Lower leg skin (tissue), 4 donors: ENCODE measurements at regions not wholly inside any gene's neighbourhood (a gene's known extent, or its start where the extent isn't known, plus 50 kb on each side); places are given as distances from the start of the nearest gene placed in this dataset.

Source experiments
- DNase-seq, 2 donors: peaks; one replicate each; pipeline ENCODE4 v3.0.0-alpha.2; 2019; ENCODE audit warnings: low spot score in 2 of 2
- H3K4me3 ChIP-seq: fragments of 200-600 bp; sonication (generic); 2 replicates; pipeline ENCODE4 v1.5.1; 2017; ENCODE audit warnings: mild to moderate bottlenecking, low read depth; ENCODE audit not compliant: poor library complexity, severe bottlenecking
- CTCF ChIP-seq, 3 donors: fragments of 450-650 bp; IDR thresholded peaks; one replicate each; pipeline ENCODE4 v1.5.1; 2016; ENCODE audit warnings: antibody characterized with exemption in 3 of 3, mild to moderate bottlenecking in 3 of 3, moderate library complexity in 2 of 3
- POLR2A ChIP-seq, 2 donors: fragments of 450-650 bp; IDR thresholded peaks; one replicate each; pipeline ENCODE4 v1.6.1; 2016 to 2017; ENCODE audit warnings: antibody characterized with exemption in 2 of 2, mild to moderate bottlenecking in 1 of 2, moderate library complexity in 1 of 2
- WGBS, 2 donors: methylation state at CpG; one replicate each; pipeline ENCODE4 v1.1.5; 2018; 5-methylcytosine and 5-hydroxymethylcytosine counted together
- intact Hi-C: fragments of 100-400 bp; cut with DNase I; formaldehyde crosslinking; loops from one replicate; pipeline ENCODE4 v1.15.0; 2023; ENCODE audit warnings: low total_unique reads

- no peak for DNase-seq
- TF ChIP-seq POLR2A (IDR thresholded peaks at IDR 0.05), result no peak
- TF ChIP-seq CTCF (IDR thresholded peaks at IDR 0.05), result no peak
- no peak overlapping the region for H3K4me3 ChIP-seq
- intact Hi-C loops, result no loop called here
- 37 to 48% methylated on average over 1 of the region's 1 CpG for WGBS, 2 donors
Measured at GRCh38 chr4:66805582-66805981, 739.7 kb downstream of the CENPC start.

GRCh38 chr4:66804979-66805378, 740.3 kb downstream of the CENPC start:
- DNase-seq, result no peak
- WGBS, 2 donors, result 41% methylated on average over 3 of the region's 3 CpGs
- H3K4me3 ChIP-seq, result no peak overlapping the region
- TF ChIP-seq POLR2A (IDR thresholded peaks at IDR 0.05) (no peak), CTCF (IDR thresholded peaks at IDR 0.05) (no peak)
- intact Hi-C loops, result no loop called here

GRCh38 chr4:66797608-66798007, 747.7 kb downstream of the CENPC start:
- DNase-seq, result no peak
- TF ChIP-seq POLR2A (IDR thresholded peaks at IDR 0.05), result no peak
- no peak for TF ChIP-seq CTCF (IDR thresholded peaks at IDR 0.05)
- H3K4me3 ChIP-seq, result no peak overlapping the region
- intact Hi-C loops, result no loop called here
- 75 to 83% methylated on average over 2 of the region's 2 CpGs for WGBS, 2 donors

- no peak for DNase-seq
- H3K4me3 ChIP-seq, result no peak overlapping the region
- WGBS, 2 donors, result 89 to 91% methylated on average over 3 of the region's 3 CpGs
- TF ChIP-seq POLR2A (IDR thresholded peaks at IDR 0.05) (no peak), CTCF (IDR thresholded peaks at IDR 0.05) (no peak)
- intact Hi-C loops, result no loop called here
Measured at GRCh38 chr4:66795724-66796123, 749.6 kb downstream of the CENPC start.

- no peak overlapping the region for H3K4me3 ChIP-seq
- intact Hi-C loops, result no loop called here
- no peak for DNase-seq
- WGBS, 2 donors, result 54 to 55% methylated on average over 3 of the region's 3 CpGs
- TF ChIP-seq CTCF (IDR thresholded peaks at IDR 0.05) (no peak), POLR2A (IDR thresholded peaks at IDR 0.05) (no peak)
Measured at GRCh38 chr4:66794390-66795034, 750.8 kb downstream of the CENPC start.

- TF ChIP-seq POLR2A (IDR thresholded peaks at IDR 0.05) (no peak), CTCF (IDR thresholded peaks at IDR 0.05) (no peak)
- H3K4me3 ChIP-seq, result no peak overlapping the region
- DNase-seq, result no peak
- intact Hi-C loops, result no loop called here
- 46 to 59% methylated on average over 2 of the region's 2 CpGs for WGBS, 2 donors
Measured at GRCh38 chr4:66791686-66792085, 753.6 kb downstream of the CENPC start.
